ENCODE measurements at regions not wholly inside any gene's neighbourhood (a gene's known extent, or its start where the extent isn't known, plus 50 kb on each side); places are given as distances from the start of the nearest gene placed in this dataset.

- TF ChIP-seq CTCF (IDR thresholded peaks at IDR 0.05), result no peak
- Mint-ChIP-seq H3K27ac (no peak overlapping the region), H3K27me3 (ENCODE audit: low read depth, poor library complexity) (no peaks in the 10 kb centered on the region), H3K4me1 (no peaks in the 10 kb centered on the region), H3K9me3 (peaks cover 77% of the 10 kb centered on the region), H3K4me3 (no peak overlapping the region), H3K36me3 (ENCODE audit: low read depth) (no peaks in the 10 kb centered on the region)
- DNase-seq, result no peak
Observed at GRCh38 chr14:105878125-105878524, 351.7 kb downstream of the TMEM121 start.

GRCh38 chr14:105878554-105878953 lies 352.2 kb downstream of the TMEM121 start:
- no peaks in the 10 kb centered on the region for H3K4me1 Mint-ChIP-seq
- no peak for DNase-seq
- no peak overlapping the region for H3K27ac Mint-ChIP-seq
- no peaks in the 10 kb centered on the region for H3K27me3 Mint-ChIP-seq (ENCODE audit: low read depth, poor library complexity)
- H3K4me3 Mint-ChIP-seq, result no peak overlapping the region
- H3K36me3 Mint-ChIP-seq (ENCODE audit: low read depth), result no peaks in the 10 kb centered on the region
- peaks cover 74% of the 10 kb centered on the region for H3K9me3 Mint-ChIP-seq
- no peak for TF ChIP-seq CTCF (IDR thresholded peaks at IDR 0.05)

GRCh38 chr14:105879503-105879866 lies 353.1 kb downstream of the TMEM121 start:
- TF ChIP-seq CTCF (IDR thresholded peaks at IDR 0.05), result no peak
- no peaks in the 10 kb centered on the region for H3K36me3 Mint-ChIP-seq (ENCODE audit: low read depth)
- H3K9me3 Mint-ChIP-seq, result peaks cover 70% of the 10 kb centered on the region
- no peaks in the 10 kb centered on the region for H3K27me3 Mint-ChIP-seq (ENCODE audit: low read depth, poor library complexity)
- H3K4me3 Mint-ChIP-seq, result no peak overlapping the region
- no peaks in the 10 kb centered on the region for H3K4me1 Mint-ChIP-seq
- H3K27ac Mint-ChIP-seq, result no peak overlapping the region
- DNase-seq, result no peak

- Mint-ChIP-seq H3K4me3 (no peak overlapping the region), H3K9me3 (peaks cover 70% of the 10 kb centered on the region), H3K27ac (no peak overlapping the region), H3K36me3 (ENCODE audit: low read depth) (no peaks in the 10 kb centered on the region), H3K4me1 (no peaks in the 10 kb centered on the region), H3K27me3 (ENCODE audit: low read depth, poor library complexity) (no peaks in the 10 kb centered on the region)
- DNase-seq, result no peak
- no peak for TF ChIP-seq CTCF (IDR thresholded peaks at IDR 0.05)
Observed at GRCh38 chr14:105879867-105880561, 353.6 kb downstream of the TMEM121 start.

- no peak for TF ChIP-seq CTCF (IDR thresholded peaks at IDR 0.05)
- peaks cover 70% of the 10 kb centered on the region for H3K9me3 Mint-ChIP-seq
- no peaks in the 10 kb centered on the region for H3K36me3 Mint-ChIP-seq (ENCODE audit: low read depth)
- H3K27me3 Mint-ChIP-seq (ENCODE audit: low read depth, poor library complexity), result no peaks in the 10 kb centered on the region
- H3K27ac Mint-ChIP-seq, result no peak overlapping the region
- no peaks in the 10 kb centered on the region for H3K4me1 Mint-ChIP-seq
- no peak for DNase-seq
- H3K4me3 Mint-ChIP-seq, result no peak overlapping the region
Observed at GRCh38 chr14:105880616-105881015, 354.2 kb downstream of the TMEM121 start.
